Neural cell (in vitro differentiated cells): ENCODE measurements at regions not wholly inside any gene's neighbourhood (a gene's known extent, or its start where the extent isn't known, plus 50 kb on each side); places are given as distances from the start of the nearest gene placed in this dataset.

Experiments
- H2AFZ ChIP-seq: fragments of 200-600, 300-800 bp; sonication (generic), shearing (Covaris generic); 2 replicates; pipeline ENCODE4 v1.6.0; 2014; ENCODE audit warnings: low read depth, mild to moderate bottlenecking, antibody characterized with exemption, low read length, moderate library complexity
- H3F3A ChIP-seq: fragments of 200-600 bp; shearing (Covaris generic); 2 replicates; pipeline ENCODE4 v1.6.1; 2016; ENCODE audit warnings: mild to moderate bottlenecking, moderate library complexity, mixed read lengths, antibody characterized with exemption, low read length; ENCODE audit not compliant: insufficient read depth, poor library complexity, severe bottlenecking
- H3K27ac ChIP-seq: fragments of 200-600, 300-800 bp; sonication (generic), shearing (Covaris generic); 2 replicates; pipeline ENCODE4 v1.5.1; 2014; ENCODE audit warnings: mild to moderate bottlenecking, low read length, moderate library complexity
- H3K27me3 ChIP-seq: fragments of 300-800, 200-600 bp; sonication (generic), shearing (Covaris generic); 2 replicates; pipeline ENCODE4 v1.6.0; 2014; ENCODE audit warnings: mild to moderate bottlenecking, low read depth, low read length, moderate library complexity; ENCODE audit not compliant: insufficient read depth
- H3K36me3 ChIP-seq: fragments of 300-800, 200-600 bp; sonication (generic), shearing (Covaris generic); 2 replicates; pipeline ENCODE4 v1.5.1; 2014; ENCODE audit warnings: mild to moderate bottlenecking, antibody characterized with exemption, low read length, moderate library complexity; ENCODE audit not compliant: insufficient read depth
- H3K4me2 ChIP-seq: fragments of 300-800, 200-600 bp; sonication (generic), shearing (Covaris generic); 2 replicates; pipeline ENCODE4 v1.6.0; 2014; ENCODE audit warnings: mild to moderate bottlenecking, low read length
- H3K4me3 ChIP-seq: fragments of 300-800, 200-600 bp; sonication (generic), shearing (Covaris generic); 2 replicates; pipeline ENCODE4 v1.5.1; 2014; ENCODE audit warnings: mild to moderate bottlenecking, low read length, moderate library complexity
- H3K79me2 ChIP-seq: fragments of 200-600 bp; shearing (Covaris generic); replicated peaks from 2 replicates; pipeline ENCODE4 v1.6.0; 2014; ENCODE audit warnings: mild to moderate bottlenecking, low read length, moderate library complexity; ENCODE audit not compliant: insufficient read depth
- H3K9ac ChIP-seq: fragments of 300-800, 200-600 bp; sonication (generic), shearing (Covaris generic); 2 replicates; pipeline ENCODE4 v1.6.1; 2016; ENCODE audit warnings: mild to moderate bottlenecking, low read length, mixed read lengths
- H3K9me2 ChIP-seq: fragments of 200-600 bp; shearing (Covaris generic); 2 replicates; pipeline ENCODE4 v1.6.1; 2016; ENCODE audit warnings: mild to moderate bottlenecking, low read length, mixed read lengths; ENCODE audit not compliant: insufficient read depth
- H3K9me3 ChIP-seq: fragments of 200-600, 300-800 bp; sonication (generic), shearing (Covaris generic); 2 replicates; pipeline ENCODE4 v1.6.1; 2016; ENCODE audit warnings: mild to moderate bottlenecking, mixed run types, low read length, moderate library complexity, mixed read lengths
- H4K20me1 ChIP-seq: fragments of 200-600 bp; shearing (Covaris generic); 2 replicates; pipeline ENCODE4 v1.6.1; 2016; ENCODE audit warnings: mild to moderate bottlenecking, mixed run types; ENCODE audit not compliant: insufficient read depth
- EP300 ChIP-seq: fragments of 450-650 bp; conservative IDR thresholded peaks from 2 replicates; pipeline ENCODE4 v1.6.1; 2014; ENCODE audit warnings: antibody characterized with exemption, mild to moderate bottlenecking, moderate library complexity; ENCODE audit not compliant: poor library complexity, severe bottlenecking
- EZH2 ChIP-seq: fragments of 200-600, 300-800 bp; shearing (Covaris generic), sonication (generic); IDR thresholded peaks from 2 replicates; pipeline ENCODE4 v1.6.1; 2014; ENCODE audit warnings: antibody characterized with exemption, low read length, borderline replicate concordance, mild to moderate bottlenecking; ENCODE audit not compliant: insufficient read depth, poor library complexity, severe bottlenecking
- MXI1 ChIP-seq: fragments of 450-650 bp; conservative IDR thresholded peaks from 2 replicates; pipeline ENCODE4 v1.6.1; 2014; ENCODE audit warnings: antibody characterized with exemption, mild to moderate bottlenecking; ENCODE audit not compliant: poor library complexity, severe bottlenecking
- POLR2AphosphoS5 ChIP-seq: IDR thresholded peaks from 2 replicates; pipeline ENCODE4 v1.6.1; 2012
- RAD21 ChIP-seq: fragments of 450-650 bp; conservative IDR thresholded peaks from 2 replicates; pipeline ENCODE4 v1.6.1; 2014; ENCODE audit warnings: antibody characterized with exemption, mild to moderate bottlenecking, moderate library complexity
- SMC3 ChIP-seq: fragments of 450-650 bp; conservative IDR thresholded peaks from 2 replicates; pipeline ENCODE4 v1.6.1; 2014; ENCODE audit warnings: antibody characterized with exemption, mild to moderate bottlenecking, moderate library complexity; ENCODE audit not compliant: poor library complexity
- TAF1 ChIP-seq: IDR thresholded peaks from 2 replicates; pipeline ENCODE4 v1.6.1; 2012; ENCODE audit warnings: low read depth
- TF ChIP-seq, protein P1 (sequence below): IDR thresholded peaks from 2 replicates; pipeline ENCODE4 v1.6.1; 2012; ENCODE audit warnings: borderline replicate concordance
- TF ChIP-seq, protein P2 (sequence below): fragments of 450-650 bp; IDR thresholded peaks from 2 replicates; pipeline ENCODE4 v1.5.1; 2014; ENCODE audit warnings: antibody characterized with exemption, mild to moderate bottlenecking, moderate library complexity; ENCODE audit not compliant: poor library complexity, severe bottlenecking

DNA sequence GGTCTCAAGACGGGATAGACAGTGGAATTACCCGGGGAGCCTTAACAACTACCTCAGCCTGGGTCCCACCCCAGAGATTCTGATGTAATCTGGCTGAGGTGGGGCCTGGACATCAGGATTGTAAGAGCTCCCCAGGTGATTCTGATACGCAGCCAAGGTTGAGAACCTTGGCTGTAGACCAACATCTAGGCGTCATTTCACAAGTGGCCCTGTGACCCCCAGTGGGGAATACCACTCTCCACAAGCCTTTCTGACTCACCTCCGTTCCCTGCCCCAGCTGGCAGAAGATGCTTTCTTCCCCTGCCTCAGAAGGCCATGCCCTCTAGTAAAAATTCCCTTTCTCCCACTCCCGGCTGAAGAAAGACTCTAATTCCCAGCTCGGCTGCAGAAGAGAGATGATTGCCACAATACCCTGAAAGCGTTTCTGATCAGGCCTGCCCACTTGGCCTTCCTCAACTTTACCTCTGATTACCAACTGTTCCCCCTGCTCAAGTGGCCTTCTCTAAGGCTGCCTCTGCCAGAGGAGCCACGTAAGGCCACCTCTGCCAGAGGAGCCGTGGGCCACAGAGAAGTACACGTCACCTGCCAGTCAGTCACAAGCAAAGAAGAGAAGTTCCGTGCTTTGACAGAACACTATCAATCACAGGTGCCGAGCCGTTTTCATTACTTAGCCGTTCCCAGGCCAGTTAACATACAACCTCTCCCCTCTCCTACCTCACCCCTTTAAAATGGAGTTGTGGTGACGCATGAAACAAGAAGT lies 116.8 kb upstream of the PKDCC start:
- Histone ChIP-seq H3K27me3 (no peaks in the 10 kb centered on the region), H4K20me1 (no peaks in the 10 kb centered on the region), H3K4me3 (no peak overlapping the region), H3K36me3 (no peaks in the 10 kb centered on the region), H3K9me3 (no peaks in the 10 kb centered on the region), H3K27ac (no peak overlapping the region), H3K4me2 (no peak overlapping the region), H2AFZ (no peak overlapping the region), H3F3A (no peaks in the 10 kb centered on the region), H3K9ac (no peak overlapping the region), H3K9me2 (no peaks in the 10 kb centered on the region), H3K79me2 (no peaks in the 10 kb centered on the region)
- TF ChIP-seq, protein P1, sequence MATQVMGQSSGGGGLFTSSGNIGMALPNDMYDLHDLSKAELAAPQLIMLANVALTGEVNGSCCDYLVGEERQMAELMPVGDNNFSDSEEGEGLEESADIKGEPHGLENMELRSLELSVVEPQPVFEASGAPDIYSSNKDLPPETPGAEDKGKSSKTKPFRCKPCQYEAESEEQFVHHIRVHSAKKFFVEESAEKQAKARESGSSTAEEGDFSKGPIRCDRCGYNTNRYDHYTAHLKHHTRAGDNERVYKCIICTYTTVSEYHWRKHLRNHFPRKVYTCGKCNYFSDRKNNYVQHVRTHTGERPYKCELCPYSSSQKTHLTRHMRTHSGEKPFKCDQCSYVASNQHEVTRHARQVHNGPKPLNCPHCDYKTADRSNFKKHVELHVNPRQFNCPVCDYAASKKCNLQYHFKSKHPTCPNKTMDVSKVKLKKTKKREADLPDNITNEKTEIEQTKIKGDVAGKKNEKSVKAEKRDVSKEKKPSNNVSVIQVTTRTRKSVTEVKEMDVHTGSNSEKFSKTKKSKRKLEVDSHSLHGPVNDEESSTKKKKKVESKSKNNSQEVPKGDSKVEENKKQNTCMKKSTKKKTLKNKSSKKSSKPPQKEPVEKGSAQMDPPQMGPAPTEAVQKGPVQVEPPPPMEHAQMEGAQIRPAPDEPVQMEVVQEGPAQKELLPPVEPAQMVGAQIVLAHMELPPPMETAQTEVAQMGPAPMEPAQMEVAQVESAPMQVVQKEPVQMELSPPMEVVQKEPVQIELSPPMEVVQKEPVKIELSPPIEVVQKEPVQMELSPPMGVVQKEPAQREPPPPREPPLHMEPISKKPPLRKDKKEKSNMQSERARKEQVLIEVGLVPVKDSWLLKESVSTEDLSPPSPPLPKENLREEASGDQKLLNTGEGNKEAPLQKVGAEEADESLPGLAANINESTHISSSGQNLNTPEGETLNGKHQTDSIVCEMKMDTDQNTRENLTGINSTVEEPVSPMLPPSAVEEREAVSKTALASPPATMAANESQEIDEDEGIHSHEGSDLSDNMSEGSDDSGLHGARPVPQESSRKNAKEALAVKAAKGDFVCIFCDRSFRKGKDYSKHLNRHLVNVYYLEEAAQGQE, result no peak
- TF ChIP-seq TAF1, result no peak
- TF ChIP-seq RAD21, result no peak
- TF ChIP-seq, protein P2, sequence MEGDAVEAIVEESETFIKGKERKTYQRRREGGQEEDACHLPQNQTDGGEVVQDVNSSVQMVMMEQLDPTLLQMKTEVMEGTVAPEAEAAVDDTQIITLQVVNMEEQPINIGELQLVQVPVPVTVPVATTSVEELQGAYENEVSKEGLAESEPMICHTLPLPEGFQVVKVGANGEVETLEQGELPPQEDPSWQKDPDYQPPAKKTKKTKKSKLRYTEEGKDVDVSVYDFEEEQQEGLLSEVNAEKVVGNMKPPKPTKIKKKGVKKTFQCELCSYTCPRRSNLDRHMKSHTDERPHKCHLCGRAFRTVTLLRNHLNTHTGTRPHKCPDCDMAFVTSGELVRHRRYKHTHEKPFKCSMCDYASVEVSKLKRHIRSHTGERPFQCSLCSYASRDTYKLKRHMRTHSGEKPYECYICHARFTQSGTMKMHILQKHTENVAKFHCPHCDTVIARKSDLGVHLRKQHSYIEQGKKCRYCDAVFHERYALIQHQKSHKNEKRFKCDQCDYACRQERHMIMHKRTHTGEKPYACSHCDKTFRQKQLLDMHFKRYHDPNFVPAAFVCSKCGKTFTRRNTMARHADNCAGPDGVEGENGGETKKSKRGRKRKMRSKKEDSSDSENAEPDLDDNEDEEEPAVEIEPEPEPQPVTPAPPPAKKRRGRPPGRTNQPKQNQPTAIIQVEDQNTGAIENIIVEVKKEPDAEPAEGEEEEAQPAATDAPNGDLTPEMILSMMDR, result no peak
- no peak for TF ChIP-seq POLR2AphosphoS5
- TF ChIP-seq EP300, result no peak
- no peak for TF ChIP-seq EZH2
- TF ChIP-seq MXI1, result no peak
- TF ChIP-seq SMC3, result no peak

DNA sequence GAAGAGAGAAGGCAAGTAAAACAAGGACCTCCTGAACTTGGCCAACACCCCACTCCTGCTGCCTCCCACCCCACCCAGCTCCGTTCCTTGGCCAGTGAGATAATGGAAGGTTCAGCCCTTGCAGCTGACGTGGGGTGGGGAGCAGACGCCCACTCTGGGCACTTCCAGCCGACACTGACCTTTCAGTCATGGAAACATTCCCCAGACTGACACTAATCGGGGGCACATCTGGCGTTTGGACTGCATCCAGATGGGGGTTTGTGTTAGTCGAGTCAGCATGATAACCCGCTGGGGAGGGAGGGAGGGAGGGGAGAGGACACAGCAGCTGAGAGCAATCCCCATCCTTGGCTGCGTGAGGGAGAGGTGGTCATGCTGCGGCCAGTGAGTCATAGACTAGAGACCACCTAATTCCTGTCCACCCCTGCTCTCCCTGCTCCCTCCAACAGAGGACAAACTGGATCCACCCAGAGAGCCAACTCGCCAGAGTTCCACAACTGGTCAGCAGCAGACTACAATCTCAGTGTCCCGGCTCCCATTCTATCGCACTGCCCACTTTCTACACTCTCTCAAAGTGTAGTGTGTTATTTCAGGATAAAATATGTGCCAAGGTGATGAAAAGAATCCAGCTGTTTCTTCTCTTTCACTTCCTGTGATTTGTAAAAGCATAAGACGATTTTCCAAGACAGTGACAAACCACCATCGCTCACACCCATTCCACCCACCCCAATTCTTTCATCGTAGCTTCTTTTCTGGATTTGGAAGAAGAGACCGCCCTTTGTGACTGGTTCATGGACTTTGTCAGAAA lies 115.4 kb upstream of the PKDCC start:
- H3K9me3 ChIP-seq, result no peaks in the 10 kb centered on the region
- H3K9me2 ChIP-seq, result no peaks in the 10 kb centered on the region
- H4K20me1 ChIP-seq, result no peaks in the 10 kb centered on the region
- TF ChIP-seq RAD21 (no peak), MXI1 (no peak), EZH2 (no peak), POLR2AphosphoS5 (no peak), SMC3 (no peak), EP300 (no peak), TAF1 (no peak)
- TF ChIP-seq, protein P2, result no peak
- TF ChIP-seq, protein P1, result no peak
- H3K27me3 ChIP-seq, result no peaks in the 10 kb centered on the region
- H3K4me2 ChIP-seq, result no peak overlapping the region
- no peaks in the 10 kb centered on the region for H3K36me3 ChIP-seq
- H3F3A ChIP-seq, result no peaks in the 10 kb centered on the region
- H3K9ac ChIP-seq, result no peak overlapping the region
- H3K27ac ChIP-seq, result no peak overlapping the region
- no peak overlapping the region for H2AFZ ChIP-seq
- no peak overlapping the region for H3K4me3 ChIP-seq
- no peaks in the 10 kb centered on the region for H3K79me2 ChIP-seq
